ENCODE measurements at regions not wholly inside any gene's neighbourhood (a gene's known extent, or its start where the extent isn't known, plus 50 kb on each side); places are given as distances from the start of the nearest gene placed in this dataset.

GRCh38 chr7:67614843-67615242 is 618.2 kb downstream of the TYW1 start:
- H3K4me3 ChIP-seq (ENCODE audit: low read depth, low read length) = no peak overlapping the region
- TF ChIP-seq, protein P1, sequence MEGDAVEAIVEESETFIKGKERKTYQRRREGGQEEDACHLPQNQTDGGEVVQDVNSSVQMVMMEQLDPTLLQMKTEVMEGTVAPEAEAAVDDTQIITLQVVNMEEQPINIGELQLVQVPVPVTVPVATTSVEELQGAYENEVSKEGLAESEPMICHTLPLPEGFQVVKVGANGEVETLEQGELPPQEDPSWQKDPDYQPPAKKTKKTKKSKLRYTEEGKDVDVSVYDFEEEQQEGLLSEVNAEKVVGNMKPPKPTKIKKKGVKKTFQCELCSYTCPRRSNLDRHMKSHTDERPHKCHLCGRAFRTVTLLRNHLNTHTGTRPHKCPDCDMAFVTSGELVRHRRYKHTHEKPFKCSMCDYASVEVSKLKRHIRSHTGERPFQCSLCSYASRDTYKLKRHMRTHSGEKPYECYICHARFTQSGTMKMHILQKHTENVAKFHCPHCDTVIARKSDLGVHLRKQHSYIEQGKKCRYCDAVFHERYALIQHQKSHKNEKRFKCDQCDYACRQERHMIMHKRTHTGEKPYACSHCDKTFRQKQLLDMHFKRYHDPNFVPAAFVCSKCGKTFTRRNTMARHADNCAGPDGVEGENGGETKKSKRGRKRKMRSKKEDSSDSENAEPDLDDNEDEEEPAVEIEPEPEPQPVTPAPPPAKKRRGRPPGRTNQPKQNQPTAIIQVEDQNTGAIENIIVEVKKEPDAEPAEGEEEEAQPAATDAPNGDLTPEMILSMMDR (IDR thresholded peaks at IDR 0.05; ENCODE audit: low read depth, low read length) = no peak

- TF ChIP-seq, protein P1 (IDR thresholded peaks at IDR 0.05; ENCODE audit: low read depth, low read length) = no peak
- no peak overlapping the region for H3K4me3 ChIP-seq (ENCODE audit: low read depth, low read length)
Measured at GRCh38 chr7:67616517-67616916, 619.9 kb downstream of the TYW1 start.

GRCh38 chr7:67618556-67619162 is 622.0 kb downstream of the TYW1 start:
- no peak overlapping the region for H3K4me3 ChIP-seq (ENCODE audit: low read depth, low read length)
- TF ChIP-seq, protein P1 (IDR thresholded peaks at IDR 0.05; ENCODE audit: low read depth, low read length) = no peak

- TF ChIP-seq, protein P1 (IDR thresholded peaks at IDR 0.05; ENCODE audit: low read depth, low read length) = no peak
- no peak overlapping the region for H3K4me3 ChIP-seq (ENCODE audit: low read depth, low read length)
Measured at GRCh38 chr7:67619175-67619574, 622.5 kb downstream of the TYW1 start.

DNA sequence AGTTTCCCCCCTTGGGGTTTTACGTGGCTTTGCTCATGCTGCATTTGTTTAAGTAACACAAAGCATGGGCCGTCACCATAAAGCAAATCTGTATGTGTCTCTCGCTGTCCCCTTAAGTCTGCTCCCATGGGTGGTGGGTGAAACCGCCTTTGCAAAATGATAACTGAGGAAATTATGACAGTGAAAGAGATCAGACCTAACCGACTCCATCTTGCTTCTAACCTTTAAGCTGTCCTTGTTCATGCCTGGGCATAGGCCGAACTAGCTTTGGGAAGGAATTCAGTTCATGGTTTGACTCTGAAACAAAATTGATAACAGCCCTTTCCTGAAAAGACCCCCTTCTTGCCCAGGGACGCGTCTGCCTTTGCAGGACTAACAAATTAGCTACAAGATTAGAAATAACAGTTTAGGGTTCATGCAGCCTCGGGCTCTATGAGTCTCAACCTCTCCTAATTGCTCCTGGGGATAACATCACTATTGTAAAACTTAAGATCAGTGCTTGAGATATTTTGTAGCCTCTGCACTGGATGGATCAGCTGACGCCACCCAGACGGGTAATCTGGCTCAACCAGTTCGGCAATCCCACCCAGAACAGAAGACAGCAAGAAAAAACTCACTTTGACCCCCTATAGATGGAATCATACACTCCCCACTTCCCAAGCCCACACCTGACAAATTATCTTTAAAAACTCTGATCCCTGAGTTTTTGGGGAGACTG is 623.7 kb downstream of the TYW1 start:
- H3K4me3 ChIP-seq (ENCODE audit: low read depth, low read length) = no peak overlapping the region
- TF ChIP-seq, protein P1 (IDR thresholded peaks at IDR 0.05; ENCODE audit: low read depth, low read length) = no peak

DNA sequence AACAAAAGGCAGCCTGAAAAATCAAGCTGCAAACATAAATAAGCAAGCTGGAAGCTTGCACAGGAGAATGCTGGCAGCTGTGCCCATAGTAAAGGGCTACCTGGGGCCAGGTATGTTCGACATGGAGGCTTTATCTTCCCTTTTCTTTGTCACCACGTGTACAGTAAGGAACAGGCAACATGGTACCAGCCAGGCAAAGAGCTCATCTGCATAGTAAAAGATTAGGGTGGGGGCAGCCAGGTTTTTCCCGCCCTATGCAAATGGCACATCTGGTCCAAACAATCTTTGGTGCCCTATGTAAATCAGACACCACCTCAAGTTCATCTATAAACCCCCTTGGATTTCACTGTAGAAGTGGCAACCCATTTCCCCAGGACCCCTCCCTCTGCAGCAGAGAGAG is 625.1 kb downstream of the TYW1 start:
- TF ChIP-seq, protein P1 (IDR thresholded peaks at IDR 0.05; ENCODE audit: low read depth, low read length) = no peak
- no peak overlapping the region for H3K4me3 ChIP-seq (ENCODE audit: low read depth, low read length)

- H3K4me3 ChIP-seq (ENCODE audit: low read depth, low read length) = no peak overlapping the region
- TF ChIP-seq, protein P1 (IDR thresholded peaks at IDR 0.05; ENCODE audit: low read depth, low read length) = no peak
Measured at GRCh38 chr7:67625257-67625737, 628.7 kb downstream of the TYW1 start.
